Pulmonary artery endothelial cell (primary cell): ENCODE measurements at regions not wholly inside any gene's neighbourhood (a gene's known extent, or its start where the extent isn't known, plus 50 kb on each side); places are given as distances from the start of the nearest gene placed in this dataset.

Experiments used
- DNase-seq: peaks from one replicate; pipeline ENCODE4 v3.0.0-alpha.2; 2011; ENCODE audit warnings: low read depth, low spot score

GRCh38 chr7:27459021-27459730 is 203.5 kb downstream of the HIBADH start:
- DNase-seq, result no peak

- no peak for DNase-seq
These were observed 203.0 kb downstream of the HIBADH start for GRCh38 chr7:27459731-27460053.

- no peak for DNase-seq
These were observed 200.0 kb downstream of the HIBADH start for GRCh38 chr7:27462575-27463270.

- DNase-seq, result no peak
These were observed 197.7 kb downstream of the HIBADH start for GRCh38 chr7:27464970-27465369.

- DNase-seq, result no peak
These were observed 196.0 kb downstream of the HIBADH start for GRCh38 chr7:27466703-27467102.

- no peak for DNase-seq
These were observed 190.6 kb downstream of the HIBADH start for GRCh38 chr7:27472043-27472442.
